Adrenal gland (tissue), 5 donors: ENCODE measurements at regions not wholly inside any gene's neighbourhood (a gene's known extent, or its start where the extent isn't known, plus 50 kb on each side); places are given as distances from the start of the nearest gene placed in this dataset.

Experiments used
- POLR2A ChIP-seq, 2 donors: fragments of 450-650 bp; IDR thresholded peaks; one replicate each; pipeline ENCODE4 v1.6.1; 2017; ENCODE audit warnings: antibody characterized with exemption in 2 of 2, mild to moderate bottlenecking in 2 of 2, moderate library complexity in 1 of 2
- TF ChIP-seq, protein P1 (sequence below), 6 experiments: fragments of 450-650 bp in 4 of 6; fragments of 200-600 bp in 2 of 6; sonication (generic) in 1 of 6; IDR thresholded peaks; 1 replicate in 5 of 6; 2 replicates in 1 of 6; pipeline versions ENCODE4 v1.5.1 to v1.8.0; 2016 to 2021; ENCODE audit warnings: antibody characterized with exemption in 6 of 6, mild to moderate bottlenecking in 2 of 6, moderate library complexity in 1 of 6
- donor health status: DM: no; HTN: no; CAD: no.

DNA sequence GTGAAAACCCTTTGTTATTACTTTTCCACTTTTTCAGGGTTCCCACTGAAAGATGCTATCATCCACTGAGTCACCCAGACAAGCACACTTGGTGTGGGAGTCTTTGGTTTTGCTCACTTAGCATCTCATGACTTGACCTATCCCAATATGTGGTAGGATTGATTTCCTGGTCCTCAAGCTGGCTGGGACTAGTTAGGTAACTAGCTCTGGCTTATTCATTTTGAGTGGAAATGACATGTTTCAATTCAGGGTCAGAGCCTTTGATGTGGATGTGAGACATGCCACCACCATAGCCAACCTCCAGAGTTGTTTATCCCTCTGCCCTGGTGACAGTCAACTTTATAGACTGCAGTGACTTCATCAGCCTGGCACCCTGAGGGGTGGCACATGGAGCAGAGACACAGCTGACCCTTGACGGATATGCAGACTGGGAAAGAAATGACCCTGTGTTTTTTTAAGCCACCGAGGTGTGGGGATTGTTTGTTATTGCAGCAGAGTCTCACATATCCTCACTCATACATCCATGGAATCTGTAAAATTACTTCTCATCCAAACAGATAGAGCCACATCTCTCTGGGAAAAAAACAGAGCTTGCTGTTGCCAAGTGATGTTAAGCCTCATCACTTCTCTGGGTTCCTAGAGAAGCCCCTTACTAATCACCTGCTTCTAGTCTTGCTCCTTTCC, 699.9 kb downstream of the MATN1 start:
- TF ChIP-seq, protein P1, sequence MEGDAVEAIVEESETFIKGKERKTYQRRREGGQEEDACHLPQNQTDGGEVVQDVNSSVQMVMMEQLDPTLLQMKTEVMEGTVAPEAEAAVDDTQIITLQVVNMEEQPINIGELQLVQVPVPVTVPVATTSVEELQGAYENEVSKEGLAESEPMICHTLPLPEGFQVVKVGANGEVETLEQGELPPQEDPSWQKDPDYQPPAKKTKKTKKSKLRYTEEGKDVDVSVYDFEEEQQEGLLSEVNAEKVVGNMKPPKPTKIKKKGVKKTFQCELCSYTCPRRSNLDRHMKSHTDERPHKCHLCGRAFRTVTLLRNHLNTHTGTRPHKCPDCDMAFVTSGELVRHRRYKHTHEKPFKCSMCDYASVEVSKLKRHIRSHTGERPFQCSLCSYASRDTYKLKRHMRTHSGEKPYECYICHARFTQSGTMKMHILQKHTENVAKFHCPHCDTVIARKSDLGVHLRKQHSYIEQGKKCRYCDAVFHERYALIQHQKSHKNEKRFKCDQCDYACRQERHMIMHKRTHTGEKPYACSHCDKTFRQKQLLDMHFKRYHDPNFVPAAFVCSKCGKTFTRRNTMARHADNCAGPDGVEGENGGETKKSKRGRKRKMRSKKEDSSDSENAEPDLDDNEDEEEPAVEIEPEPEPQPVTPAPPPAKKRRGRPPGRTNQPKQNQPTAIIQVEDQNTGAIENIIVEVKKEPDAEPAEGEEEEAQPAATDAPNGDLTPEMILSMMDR (IDR thresholded peaks at IDR 0.05) = no peak
- TF ChIP-seq POLR2A (IDR thresholded peaks at IDR 0.05) = no peak
